HG03432 (cell line): ENCODE measurements at regions not wholly inside any gene's neighbourhood (a gene's known extent, or its start where the extent isn't known, plus 50 kb on each side); places are given as distances from the start of the nearest gene placed in this dataset.

Experiments used
- ATAC-seq: cut with Tn5 transposase; IDR thresholded peaks from one replicate; pipeline ENCODE4 v1.9.1; 2021; ENCODE audit warnings: mild to moderate bottlenecking, moderate library complexity; ENCODE audit not compliant: unreplicated experiment

DNA sequence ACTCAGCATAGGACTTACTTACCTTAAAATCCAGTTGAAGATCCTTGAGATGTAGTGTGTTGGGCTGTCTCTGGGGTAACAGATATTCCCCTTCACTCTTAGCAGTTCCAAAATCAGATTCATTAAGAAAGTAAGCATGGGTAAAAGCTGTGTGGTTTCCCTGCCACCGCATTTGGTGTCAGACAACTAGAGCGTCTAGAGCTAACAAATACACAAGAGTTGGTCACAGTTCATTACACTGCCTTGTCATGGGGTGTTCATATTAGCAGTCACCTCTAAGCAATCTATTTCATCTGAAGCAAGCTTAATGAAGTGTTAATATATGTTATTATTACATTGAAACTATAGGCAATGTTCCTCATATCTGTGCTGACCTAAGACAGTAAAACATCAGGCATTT lies 342.8 kb downstream of the PPARGC1A start:
- no peak for ATAC-seq

DNA sequence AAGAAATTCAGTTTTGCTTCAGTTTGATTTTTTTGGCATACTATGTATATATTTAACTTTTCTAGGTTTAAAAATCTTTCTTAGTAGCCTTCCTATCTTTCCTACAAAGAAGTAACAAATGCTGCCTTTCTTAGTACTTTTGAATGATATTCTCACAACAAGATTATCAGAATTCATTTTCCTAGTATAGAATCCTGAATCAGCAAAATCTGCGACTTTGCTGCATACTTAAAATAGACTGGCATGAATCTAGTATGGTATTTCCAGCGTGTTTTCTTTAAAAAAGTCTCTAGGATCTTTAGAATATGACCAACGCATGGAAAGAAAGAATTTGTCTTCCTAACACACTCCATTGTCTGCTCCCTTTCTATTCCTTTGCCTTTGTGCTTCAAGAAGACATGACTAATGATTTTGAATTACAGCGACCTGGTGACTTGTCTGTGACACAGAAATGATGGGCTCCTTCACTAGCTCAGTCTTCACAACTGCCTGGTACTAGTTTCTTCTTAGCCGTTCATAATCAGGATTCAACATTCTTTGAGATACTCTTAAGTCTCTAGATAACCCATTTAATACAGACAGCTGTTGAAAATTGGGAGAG lies 349.8 kb downstream of the PPARGC1A start:
- no peak for ATAC-seq

DNA sequence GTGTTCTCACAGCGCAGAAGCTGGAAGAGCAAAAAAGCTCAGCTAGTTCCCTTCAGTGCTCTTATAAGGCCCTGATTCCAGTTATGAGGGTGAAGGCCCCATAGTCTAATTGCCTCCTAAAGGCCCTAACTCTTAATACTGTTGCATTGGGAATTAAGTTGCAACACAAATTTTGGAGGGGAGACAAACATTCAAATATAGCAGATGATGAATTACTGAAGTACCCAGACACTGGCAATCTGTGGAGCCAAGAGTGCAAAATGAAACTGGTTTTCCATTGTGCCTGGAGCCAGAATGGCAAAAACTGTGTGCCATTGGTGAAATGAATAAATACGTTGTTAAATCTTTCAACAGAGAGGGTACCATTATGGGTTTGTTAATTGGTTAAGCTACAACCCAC lies 356.0 kb downstream of the PPARGC1A start:
- no peak for ATAC-seq

- no peak for ATAC-seq
Observed at GRCh38 chr4:23516716-23517115, 373.1 kb downstream of the PPARGC1A start.

- no peak for ATAC-seq
Observed at GRCh38 chr4:23504083-23504482, 385.8 kb downstream of the PPARGC1A start.

GRCh38 chr4:23500894-23501449 lies 388.9 kb downstream of the PPARGC1A start:
- no peak for ATAC-seq

DNA sequence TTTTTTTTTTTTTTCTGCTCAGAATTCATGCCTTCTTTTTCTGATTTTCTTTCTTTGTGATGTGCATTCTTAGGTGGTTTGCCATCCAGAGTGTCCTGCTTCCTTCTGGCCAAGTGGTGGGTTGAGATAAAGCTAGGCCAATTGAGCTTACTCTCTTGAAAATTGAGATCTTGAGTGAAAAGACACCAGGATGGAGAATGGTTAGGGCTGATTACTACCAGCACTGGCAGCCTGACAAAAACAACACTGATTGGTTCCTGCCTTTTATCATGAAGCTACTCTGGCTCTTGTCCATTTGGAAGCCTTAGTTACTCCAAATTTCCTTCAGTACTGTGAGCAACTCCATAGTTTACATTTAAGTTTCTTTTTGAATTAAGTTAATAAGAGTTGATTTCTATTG lies 404.0 kb downstream of the PPARGC1A start:
- ATAC-seq = no peak

GRCh38 chr4:23484689-23485088 lies 405.2 kb downstream of the PPARGC1A start:
- no peak for ATAC-seq

DNA sequence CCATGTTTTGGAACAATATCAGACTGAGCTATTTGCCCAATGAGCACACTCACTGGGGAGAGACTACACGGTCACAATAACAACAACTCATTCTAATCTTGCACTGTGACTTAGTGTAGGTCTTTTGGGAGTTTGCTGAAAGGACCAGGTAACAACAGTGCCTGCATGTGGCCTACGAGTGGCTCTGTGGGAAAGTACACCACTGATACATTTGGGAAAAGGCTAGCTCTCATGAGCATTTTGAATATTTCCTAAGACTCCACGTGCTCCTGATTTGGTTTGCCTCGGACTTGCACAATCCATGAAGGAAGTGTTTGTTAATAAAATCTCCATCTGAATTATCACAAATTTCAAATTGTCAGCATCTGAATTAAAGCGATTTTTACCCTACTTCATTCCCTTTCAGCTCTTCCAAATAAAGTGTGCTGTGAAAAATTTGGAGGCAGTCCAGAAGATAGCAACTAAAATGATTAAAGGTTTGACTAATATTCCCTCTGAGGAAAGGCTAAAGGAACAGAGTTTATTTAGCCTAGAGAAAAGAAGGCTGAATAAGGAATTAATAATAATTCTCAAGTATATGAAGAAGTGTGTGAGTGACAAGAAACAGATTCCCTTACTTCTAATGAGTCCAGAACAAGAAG lies 406.4 kb downstream of the PPARGC1A start:
- no peak for ATAC-seq

- ATAC-seq = no peak
Observed at GRCh38 chr4:23481566-23481965, 408.3 kb downstream of the PPARGC1A start.

GRCh38 chr4:23477905-23478304 lies 411.9 kb downstream of the PPARGC1A start:
- ATAC-seq = no peak

DNA sequence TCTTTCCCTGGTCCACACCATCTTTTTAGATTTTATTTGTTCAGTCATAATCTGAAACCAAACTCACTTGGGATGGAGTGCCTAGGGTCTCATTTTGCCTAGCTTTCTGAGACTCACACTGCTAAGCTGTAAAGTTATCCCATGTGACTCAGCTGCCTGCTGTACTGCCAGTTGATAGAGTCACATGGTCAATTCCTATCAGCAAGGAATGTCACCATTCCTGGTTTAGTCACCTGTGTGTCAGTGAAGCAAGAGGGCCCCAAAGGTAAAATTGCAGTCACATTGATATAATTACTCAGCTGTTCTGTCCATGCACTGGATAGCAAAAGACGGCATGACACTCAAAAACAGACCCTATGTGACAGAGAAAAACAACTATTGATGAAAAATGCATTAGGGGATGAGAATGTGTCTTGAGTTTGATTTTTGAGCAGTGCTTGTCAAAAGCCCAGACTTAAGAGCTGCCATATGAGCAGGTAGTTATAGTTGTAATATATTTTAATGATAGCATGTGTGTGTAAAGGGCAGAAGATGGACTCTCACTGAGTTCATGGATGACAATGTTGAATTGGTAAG lies 413.2 kb downstream of the PPARGC1A start:
- ATAC-seq = no peak

- ATAC-seq = no peak
Observed at GRCh38 chr4:23463071-23463470, 426.8 kb downstream of the PPARGC1A start.

- no peak for ATAC-seq
Observed at GRCh38 chr4:23458054-23458453, 431.8 kb downstream of the PPARGC1A start.

- ATAC-seq = no peak
Observed at GRCh38 chr4:23456864-23457263, 433.0 kb downstream of the PPARGC1A start.

DNA sequence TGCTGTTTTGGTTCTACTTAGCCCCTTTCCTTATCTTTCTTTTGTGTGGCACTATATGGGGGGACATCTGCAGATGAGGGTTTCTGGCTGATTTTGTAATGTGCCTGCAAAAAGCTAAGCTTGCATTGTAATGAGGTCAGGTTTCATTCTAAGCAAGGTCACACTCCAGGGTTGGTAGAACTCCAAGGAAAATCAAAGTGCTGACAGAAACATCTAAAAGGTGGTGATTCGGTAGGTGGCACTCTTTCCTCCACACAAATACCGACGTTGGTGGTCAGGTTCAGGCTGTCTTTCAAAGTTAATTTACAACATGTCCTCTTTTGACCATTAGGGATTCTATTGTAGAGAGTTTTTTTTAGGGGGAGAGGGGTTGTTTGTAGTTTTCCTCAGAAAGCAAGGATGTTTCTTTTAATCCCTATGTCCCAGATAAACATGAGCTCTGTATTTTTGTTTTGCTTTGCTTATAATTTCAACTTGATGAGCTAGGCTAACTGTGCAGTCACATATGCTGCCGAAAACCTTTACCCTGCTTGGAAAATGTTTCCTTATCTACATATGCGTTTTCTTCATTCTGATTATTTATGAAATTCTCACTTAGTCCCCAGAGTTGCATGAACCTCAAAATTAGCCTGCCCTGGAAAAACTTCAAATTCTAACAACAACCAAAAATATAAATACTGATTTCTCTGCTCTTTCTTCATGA lies 434.2 kb downstream of the PPARGC1A start:
- ATAC-seq = no peak

DNA sequence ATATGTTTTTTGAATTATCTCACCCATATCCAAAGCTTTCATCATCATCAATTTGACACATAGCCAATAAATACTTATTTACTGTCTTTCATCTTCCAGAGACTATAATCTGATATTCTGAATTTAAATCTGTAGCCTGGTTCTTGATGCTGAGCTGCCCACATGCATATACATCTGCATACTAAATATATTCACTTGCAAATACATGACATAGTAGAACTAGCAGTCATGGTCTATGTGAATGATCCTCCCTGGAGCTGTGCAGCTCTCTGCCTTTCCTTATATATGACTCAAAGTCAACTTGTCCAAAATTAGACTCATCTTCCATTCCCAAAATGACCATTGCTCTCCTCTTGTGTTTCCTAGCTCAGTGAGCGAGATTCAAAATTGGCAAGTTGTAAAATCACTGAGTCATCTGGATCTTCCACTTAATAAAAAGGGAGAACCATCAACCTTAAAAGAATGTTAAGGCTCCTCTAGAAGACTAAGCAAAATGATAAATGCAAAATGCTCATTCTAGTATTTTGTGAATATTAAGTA lies 448.2 kb downstream of the PPARGC1A start:
- ATAC-seq = no peak

- ATAC-seq = no peak
Observed at GRCh38 chr4:23438764-23439163, 451.1 kb downstream of the PPARGC1A start.

DNA sequence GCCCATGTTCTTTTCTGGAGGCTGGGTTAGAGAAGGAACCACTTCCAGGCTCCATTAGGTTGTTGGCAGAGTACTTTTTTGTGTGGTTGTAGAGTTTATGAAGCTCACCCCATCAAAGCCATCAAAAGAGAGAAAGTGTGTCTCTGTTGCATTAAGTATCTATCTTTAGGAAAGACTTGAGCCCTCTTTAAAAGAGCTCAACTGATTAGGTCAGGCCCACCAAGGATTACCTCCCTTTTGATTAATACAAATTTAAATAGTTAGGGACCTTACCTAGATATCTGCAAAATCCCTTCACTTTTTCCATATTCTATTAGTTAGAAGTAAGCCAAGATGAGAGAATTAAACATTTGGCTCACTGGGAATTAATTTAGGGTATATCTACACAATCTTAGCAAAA lies 460.4 kb downstream of the PPARGC1A start:
- no peak for ATAC-seq

DNA sequence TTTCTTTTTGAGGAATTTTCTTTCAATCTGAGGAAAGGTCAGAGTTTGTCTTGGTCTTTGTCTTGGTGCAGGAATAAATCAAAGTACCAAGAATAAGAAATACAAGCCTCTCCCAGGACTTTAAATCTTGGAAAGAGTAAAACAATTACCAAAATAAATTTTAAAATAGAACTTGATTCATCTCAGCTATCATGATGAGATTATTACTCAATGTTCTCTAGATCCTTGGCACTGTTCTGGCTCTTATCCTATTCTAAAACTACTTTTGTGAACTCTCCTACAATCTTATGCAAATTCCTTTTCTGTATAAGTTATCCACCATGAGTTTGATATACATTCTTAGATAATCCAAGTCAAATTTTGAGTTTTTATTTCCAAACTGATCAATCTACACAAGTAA lies 464.3 kb downstream of the PPARGC1A start:
- no peak for ATAC-seq

- ATAC-seq = no peak
Observed at GRCh38 chr4:23423540-23423939, 466.3 kb downstream of the PPARGC1A start.
